Prostate gland (tissue), 2 donors: ENCODE measurements at regions not wholly inside any gene's neighbourhood (a gene's known extent, or its start where the extent isn't known, plus 50 kb on each side); places are given as distances from the start of the nearest gene placed in this dataset.
"Not testable (repeated sequence)": the region's sequence is repeated elsewhere in the genome, so short reads cannot be mapped to it uniquely, and the experiment has no call there.

Experiments
- CTCF ChIP-seq, 4 experiments: fragments of 200-600 bp in 2 of 4; fragments of 450-650 bp in 2 of 4; sonication (generic) in 2 of 4; IDR thresholded peaks; 1 replicate in 3 of 4; 2 replicates in 1 of 4; pipeline ENCODE4 v1.5.1; 2016 to 2019; ENCODE audit warnings: antibody characterized with exemption in 4 of 4, mild to moderate bottlenecking in 2 of 4, moderate library complexity in 2 of 4
- POLR2A ChIP-seq: fragments of 450-650 bp; IDR thresholded peaks from one replicate; pipeline ENCODE4 v1.6.1; 2016; ENCODE audit warnings: antibody characterized with exemption, mild to moderate bottlenecking
- POLR2AphosphoS5 ChIP-seq: sonication (generic); formaldehyde crosslinking; IDR thresholded peaks from one replicate; pipeline ENCODE4 v1.6.1; 2017; ENCODE audit warnings: antibody characterized with exemption

DNA sequence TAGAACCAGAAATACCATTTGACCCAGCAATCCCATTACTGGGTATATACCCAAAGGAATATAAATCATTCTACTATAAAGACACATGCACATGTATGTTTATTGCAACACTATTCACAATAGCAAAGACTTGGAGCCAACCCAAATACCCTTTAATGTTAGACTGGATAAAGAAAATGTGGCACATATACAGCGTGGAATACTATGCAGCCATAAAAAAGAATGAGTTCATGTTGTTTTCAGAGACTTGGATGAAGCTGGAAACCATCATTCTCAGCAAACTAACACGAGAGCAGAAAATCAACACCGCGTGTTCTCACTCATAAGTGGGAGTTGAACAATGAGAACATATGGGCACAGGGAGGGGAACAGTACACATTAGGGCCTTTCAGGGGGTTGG lies 79.9 kb downstream of the RFPL4B start:
- not testable (repeated sequence) for TF ChIP-seq CTCF (IDR thresholded peaks at IDR 0.05); POLR2A; POLR2AphosphoS5
